CD4-positive, alpha-beta T cell treated with Interleukin-2 at 100 ng/mL for 4 hours (primary cell): ENCODE measurements at regions not wholly inside any gene's neighbourhood (a gene's known extent, or its start where the extent isn't known, plus 50 kb on each side); places are given as distances from the start of the nearest gene placed in this dataset.
"Not testable (repeated sequence)": the region's sequence is repeated elsewhere in the genome, so short reads cannot be mapped to it uniquely, and the experiment has no call there.

Source experiments
- DNase-seq: peaks from one replicate; pipeline ENCODE4 v3.0.0-alpha.2; 2020; ENCODE audit warnings: low spot score

DNA sequence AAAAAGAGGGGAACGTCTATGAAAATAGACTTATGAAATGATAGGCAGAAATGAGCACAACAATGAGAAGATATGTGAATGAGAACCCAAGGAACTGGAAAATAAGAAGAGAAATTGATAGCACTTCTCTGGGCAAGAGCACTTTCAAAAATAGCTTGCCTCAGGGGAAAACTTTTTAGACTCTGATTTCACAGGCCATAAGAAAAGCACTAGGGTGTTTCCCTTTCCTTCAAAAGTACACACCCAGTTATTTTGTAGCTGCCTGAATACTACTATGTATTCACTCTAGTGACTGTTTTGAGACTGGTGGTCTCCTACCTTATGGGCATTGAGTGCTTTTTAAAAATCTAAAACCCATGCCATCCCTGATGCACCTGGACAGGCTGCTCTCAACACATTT lies 172.3 kb upstream of the SOX6 start:
- DNase-seq = no peak

DNA sequence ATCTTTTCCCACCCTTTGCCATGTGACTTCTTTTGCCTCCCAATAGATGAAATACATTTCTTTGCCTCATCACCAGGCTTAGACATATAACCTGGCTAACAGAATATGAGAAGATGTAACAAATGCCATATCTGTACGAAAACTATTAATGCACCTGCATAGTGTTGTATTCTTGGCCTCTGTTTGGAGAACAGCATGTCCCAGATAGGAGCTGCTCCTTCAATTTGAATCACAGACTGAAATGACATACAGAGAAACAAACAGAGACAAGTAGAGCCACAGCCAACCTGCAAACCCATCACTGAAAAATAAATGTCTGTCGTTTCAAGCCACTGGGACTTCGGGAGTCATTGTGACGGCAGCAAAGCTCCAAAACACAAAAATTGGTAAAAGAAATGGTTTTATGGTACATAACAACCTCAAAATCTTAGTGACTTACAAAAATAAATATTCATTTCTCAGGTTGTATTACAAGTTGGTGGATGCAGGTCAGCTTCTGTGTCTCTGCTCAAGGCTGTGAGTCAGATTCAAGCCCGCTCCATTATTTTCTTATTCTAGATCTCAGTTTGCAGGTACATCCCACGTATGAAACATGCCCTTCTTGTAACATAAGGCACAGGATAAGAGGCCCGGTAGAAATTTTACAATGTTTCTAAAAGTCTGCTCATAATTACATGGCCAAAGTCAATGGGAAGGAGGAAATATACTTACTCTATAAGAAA lies 171.3 kb upstream of the SOX6 start:
- no peak for DNase-seq

DNA sequence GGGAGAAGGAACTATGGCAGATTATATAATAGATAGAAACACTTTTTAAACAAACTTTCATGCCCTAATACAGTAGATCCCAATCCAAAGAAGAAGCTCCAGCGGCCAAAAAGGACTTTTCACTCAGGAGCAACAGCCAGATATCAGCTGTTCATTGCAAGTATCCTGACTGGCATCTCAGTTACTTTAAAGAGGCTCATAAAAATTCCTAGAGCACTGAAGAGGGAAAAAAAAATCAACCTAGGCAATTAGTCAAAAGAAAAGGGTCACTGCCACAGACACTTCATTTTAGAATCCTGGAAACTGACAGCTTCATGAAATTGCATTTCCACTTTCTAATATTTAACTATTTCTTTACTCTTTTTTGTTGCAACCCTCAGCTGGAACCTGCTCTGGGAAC lies 170.6 kb upstream of the SOX6 start:
- no peak for DNase-seq

DNA sequence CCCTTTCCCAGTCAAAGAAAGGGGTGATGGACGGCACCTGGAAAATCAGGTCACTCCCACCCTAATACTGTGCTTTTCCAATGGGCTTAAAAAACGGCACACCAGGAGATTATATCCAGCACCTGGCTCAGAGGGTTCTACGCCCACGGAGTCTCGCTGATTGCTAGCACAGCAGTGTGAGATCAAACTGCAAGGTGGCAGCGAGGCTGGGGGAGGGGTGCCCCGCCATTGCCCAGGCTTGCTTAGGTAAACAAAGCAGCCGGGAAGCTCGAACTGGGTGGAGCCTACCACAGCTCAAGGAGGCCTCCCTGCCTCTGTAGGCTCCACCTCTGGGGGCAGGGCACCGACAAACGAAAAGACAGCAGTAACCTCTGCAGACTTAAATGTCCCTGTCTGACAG lies 164.4 kb upstream of the SOX6 start:
- DNase-seq = not testable (repeated sequence)

DNA sequence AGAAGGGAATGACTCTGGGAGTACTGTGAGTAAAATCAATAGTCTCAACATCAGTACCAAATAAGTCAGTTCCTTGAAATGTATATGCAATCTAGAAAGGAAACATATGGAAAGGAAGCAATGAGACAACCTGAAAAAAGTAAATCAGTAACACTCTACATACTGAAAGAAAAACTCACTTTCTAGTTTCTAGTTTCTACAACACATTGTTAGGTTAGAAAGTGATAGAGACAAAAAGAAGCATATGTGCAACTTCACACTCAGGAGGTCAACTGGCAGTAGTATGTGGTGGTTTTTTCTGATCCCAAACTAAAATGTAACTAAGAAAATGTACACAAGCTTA lies 156.5 kb upstream of the SOX6 start:
- DNase-seq = no peak

DNA sequence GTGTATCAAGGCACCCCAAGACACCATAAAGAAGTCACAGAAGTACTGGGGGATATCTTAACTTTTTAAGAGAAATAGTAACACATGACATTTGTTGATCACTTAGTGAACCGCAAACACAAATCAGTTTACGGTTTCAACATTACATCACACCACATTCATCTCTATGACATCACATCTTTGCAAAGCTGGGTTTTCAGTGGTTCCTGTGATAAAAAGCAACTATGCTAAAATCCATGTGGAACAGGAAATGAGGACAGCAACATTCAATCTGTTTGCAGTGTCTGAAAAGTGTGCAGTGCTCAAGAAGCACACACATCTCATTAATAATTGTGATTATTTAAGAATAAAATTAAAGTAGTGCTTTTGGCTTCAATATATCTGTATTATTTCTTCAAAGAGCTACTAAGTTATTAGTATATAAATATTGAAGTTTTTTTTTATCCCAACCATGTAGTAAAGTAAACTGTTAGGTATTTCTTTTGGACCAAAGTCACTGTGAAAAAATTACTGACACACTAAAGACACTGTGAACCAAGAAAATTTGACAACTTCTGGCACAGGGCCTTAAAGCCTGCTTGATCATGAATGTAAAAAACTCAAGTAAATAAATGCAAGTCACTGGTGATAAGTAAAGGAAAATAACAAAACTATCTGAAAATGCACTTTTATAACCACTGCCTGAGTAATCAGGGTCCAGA lies 156.0 kb upstream of the SOX6 start:
- DNase-seq = no peak

DNA sequence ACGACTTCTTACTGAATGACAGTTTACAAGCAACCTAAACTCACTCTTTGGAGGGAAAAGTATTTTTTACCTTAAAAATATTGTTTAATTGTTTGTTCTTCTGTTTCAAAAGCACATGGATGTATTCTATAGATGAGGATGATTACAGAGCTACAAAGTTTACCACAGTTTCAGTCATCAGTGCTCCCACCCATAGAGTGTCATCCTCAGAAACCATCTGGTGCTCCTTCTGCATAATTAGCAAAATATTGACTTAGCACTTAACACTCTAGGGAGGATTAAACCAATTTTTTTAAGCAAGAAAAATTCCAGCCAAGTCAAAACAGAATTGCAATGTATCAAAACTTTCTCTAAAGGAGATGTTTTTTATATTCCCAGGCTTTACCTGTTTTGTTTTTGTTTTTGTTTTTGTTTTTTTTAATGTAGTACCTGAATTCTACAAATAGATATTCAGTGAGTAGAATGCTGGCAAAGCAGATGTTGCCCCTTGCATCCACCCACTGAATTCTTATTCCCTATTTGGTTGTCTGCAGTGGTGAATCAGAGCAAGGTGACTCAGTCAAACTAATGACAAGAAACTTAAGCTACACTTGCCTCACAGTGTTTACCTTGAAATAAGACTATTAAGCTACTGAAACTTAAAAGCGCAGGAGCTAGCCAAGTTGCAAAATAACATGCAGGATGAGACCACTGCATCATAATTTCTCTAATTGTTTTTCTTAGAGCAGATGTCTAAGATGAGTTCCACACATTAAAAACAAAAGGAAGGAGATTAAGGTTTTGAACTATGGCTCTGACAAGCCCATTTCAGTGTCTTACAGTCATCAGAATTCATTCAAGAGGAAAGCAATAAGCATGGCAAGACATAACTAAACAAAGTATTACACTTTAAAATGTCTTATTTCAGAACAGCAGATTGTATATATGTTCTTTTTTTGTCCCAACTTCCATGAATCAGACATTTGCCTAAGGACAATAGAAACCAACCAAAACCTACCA lies 155.1 kb upstream of the SOX6 start:
- DNase-seq = no peak

DNA sequence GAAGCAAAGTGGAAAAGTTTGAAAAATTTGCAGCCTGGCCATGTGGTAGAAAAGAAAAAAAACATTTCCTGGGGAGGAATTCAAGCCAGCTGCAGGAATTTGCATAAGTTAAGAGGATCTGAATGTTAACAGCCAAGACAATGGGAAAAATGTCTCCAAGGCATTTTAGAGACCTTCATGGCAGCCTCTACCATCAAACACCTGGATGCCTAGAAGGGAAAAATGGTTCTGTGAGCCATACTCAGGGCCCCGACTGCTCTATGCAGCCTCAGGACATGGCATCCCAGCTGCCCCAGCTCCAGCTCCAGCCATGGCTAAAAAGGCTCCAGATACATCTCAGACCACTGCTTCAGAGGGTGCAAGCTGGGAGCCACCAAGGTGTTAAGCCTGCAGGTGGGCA lies 149.1 kb upstream of the SOX6 start:
- no peak for DNase-seq

DNA sequence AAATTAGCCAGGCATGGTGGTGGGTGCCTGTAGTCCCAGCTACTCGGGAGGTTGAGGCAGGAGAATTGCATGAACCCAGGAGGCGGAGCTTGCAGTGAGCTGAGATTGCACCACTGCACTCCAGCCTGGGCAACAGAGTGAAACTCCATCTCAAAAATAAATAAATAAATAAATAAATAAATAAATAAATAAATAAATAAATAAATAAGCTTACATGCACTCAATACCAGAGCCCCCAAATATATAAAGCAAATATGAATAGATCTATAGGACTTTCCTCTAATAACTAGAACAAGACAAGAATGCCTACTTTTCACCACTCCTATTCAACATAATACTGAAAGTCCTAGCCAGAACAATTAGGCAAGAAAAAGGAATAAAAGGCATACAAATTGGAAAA lies 147.5 kb upstream of the SOX6 start:
- DNase-seq = not testable (repeated sequence)

DNA sequence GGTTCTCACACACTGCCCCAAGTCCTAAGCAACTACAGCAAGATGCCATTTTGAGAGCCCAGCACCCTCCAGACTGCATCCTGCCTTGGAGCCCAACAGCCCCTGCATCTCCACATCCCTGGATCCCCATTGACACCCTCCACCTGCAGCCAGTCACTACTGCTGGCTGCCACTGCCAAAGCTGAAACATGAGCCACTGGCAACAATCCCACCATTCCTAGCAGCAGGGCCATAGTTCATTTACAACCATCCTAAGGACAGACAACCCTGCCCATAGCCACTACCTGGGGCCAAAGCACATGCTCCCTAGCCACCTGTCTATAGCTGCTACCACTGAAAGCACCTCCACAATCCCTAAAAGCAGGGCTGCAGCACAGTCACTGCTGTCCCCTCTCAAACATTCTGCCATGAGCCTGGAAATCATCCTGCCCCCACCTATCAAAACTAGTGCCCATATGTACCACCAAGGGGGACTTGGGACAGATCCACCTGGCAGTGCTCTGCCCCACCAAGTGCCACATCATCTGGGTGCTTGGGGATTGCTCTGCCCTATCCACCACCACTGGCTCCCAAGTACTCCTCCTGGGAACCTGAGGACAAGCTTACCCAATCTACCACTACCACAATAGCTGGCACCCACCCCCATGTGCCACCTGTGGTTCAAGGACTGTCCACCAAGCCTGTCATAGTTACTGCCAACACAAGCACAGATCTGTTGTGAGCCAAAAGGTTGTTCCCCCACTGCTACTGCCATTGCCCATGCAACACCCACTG lies 138.8 kb upstream of the SOX6 start:
- DNase-seq = no peak

DNA sequence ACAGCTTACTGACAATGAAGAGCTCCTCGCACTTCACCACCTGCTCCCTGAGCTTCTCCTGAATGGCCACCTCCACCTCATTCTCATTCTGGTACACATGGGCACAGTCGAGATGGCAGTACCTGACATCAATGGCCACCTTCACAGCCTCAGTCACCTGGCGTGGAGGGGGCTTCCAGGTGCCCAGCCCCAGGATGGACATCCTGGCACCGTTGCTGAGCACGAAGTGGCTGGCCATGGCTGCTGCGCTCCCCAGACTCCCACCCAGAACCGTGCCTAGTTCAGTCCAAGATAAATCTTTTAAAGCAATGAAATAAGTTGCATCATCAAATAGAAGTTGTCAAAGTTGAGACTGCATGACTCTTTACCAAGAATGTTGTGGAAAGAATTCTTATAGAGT lies 128.1 kb upstream of the SOX6 start:
- no peak for DNase-seq

DNA sequence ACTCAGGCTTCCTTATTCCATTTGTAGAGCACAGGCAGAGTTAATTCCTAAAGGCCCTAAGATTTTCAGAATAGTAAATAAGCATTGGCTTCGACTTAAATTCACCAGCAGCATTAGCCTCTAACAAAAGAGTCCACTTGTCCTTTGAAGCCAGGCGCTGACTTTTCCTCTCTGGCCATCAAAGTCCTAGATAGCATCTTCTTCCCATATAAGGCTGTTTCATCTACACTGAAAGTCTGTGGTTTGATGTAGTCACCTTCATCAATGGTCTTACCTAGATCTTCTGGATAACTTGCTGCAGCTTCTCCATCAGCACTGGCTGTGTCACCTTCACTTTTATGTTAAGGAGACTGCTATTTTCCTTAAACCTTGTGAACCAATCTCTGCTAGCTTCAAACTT lies 118.3 kb upstream of the SOX6 start:
- no peak for DNase-seq

DNA sequence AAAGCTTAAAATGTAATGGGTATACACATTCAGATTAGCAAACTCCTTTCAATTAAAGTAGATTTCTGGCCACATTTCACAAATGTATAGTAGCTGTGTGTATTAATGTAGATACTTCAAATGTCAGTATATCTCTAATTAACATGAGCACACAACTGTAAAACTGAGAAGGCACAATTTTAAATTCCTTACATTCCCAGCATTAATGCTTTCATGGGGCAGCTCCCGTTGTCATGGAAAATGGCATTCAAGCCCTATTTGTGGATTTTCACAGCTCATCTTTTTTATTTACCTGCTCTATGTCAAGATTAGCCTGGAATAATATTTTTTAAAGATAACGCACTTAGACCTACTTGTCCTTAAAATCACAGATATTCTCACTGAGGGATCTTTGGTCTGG lies 113.6 kb upstream of the SOX6 start:
- DNase-seq = no peak

DNA sequence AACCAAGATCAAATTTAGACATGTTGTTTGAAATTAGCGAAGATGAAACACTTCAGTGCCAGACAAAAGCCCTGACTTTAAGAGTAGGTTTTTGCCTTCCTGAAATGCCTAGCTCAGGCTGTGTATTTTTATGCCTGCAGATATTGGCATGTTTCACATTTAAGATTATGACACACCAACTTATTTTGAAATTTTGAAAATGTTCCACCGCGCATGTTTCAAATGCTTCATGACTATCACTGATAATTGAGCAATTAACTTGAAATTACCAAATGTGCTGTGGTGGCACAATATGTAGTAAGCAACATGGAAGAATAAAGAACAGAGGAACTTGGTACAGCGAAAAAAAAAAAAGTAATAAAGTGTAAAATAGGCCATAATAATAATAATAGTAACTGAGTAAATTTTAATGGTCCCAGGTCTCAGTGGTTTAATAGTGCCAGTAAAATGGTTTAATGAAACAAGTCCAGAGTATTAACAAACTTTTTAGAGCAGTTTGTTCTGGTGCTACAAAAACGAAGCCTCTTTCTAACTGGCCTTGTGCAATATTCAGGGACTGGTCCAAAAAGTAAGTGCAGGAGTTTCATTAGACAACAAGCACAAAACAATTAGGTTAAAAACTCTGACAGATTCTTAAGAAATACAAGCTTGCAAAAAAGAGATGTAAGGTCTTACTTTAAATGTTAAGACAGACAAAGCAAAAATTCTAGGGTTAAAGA lies 112.5 kb upstream of the SOX6 start:
- DNase-seq = no peak

DNA sequence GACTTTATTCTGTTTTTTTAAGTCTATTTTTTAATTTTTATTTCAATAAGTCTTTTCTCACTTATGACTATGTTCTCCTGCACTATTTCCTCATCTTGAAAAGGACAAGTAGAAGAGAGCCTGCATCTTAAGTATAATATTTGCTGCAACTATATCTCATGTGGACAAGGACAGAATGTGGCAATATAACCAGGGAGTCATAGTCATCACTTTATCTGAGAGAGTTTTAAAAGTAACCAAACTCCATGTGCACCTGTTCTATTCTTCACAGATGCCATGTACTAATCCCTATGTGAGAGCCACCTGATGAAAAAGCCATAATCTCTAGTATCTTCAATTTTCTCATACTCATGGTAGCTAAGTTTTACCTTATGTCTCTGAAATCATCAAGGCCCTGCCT lies 104.2 kb upstream of the SOX6 start:
- no peak for DNase-seq

DNA sequence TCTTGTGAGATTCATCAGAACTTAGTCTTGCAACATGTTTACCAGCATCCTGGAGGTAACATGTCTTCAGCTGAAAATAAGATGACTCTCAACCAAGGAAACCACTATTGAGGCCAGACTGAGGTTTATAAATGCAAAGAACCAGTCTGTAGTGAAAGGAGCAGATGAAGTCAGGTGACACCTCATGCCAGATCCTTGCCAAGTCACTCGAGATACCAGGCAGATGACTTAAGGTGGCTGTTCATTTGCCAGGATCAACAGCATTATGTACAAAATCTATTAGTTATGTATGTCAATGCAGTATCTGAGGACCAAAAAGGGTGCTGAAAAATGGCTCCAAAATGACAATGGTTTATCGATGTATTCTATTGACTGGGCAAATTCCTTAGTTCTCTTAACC lies 100.0 kb upstream of the SOX6 start:
- DNase-seq = no peak

DNA sequence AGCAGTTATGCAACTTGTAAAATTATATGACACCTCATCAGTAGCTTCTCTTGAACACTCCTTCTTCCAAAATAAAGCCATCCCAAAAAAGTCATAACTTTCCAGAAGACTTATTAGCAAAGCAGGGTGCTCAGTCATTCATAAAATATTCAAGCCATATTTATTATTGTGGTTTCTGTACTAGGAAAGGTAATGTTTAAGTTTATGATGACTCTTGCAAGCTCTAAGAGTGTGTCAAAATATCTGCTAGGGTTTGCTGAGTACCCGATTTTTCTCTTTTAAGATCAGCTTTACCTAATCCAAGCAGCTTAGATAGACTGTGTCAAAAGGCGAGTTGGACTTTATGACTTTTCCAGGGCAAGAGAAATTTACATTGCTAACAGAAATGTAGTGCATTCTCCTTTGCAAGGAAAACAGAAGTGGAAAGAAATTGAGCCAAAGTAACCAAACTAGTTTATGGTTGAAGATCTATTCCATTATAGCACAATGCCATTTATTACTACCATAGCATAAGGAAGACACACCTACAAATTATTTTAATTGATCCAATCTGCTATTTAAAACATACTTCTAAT lies 98.0 kb upstream of the SOX6 start:
- no peak for DNase-seq

DNA sequence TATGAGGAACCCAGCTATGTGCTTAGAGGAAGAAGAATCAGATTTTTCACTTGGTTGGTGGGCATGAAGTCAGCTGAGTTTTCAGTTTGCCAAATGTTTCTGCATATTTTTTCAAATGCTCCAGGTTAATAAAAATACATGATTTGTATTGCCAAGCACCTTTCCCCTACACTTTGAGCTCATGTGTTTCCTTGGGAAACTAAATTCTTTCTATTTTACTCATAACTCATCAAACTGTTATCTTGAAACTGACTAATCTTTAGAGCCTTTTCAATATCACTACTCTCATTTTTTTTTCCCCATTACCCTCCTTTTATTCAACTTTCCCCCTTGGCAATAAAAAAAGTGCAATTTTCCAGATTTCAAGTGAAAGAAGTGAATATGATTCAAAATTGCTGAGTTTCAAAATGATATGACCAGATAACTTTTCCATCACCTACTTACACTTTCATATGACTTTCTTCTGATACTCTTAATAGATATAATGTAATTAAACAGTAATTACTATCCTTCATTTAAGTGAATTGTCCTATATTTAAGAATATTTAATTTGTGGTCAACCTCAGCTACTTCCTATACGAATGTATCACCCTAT lies 91.9 kb upstream of the SOX6 start:
- DNase-seq = no peak

DNA sequence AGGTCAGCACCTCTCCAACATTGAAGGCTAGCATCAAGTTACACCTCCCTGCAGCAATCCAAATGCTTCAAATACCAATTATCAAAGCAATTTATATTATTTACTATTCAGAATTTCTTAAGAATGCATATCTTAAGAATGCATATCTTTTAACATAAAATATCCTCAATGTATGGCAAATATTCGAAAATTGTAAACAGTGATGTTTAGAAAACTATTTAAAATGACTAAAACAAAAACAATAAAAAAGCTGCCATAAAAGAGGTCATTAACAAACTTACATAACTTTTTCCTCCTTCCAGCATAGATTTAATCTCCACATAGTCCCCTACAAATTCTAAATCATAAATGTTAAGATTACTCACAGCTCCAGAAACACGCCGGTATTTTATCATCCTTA lies 85.1 kb upstream of the SOX6 start:
- DNase-seq = no peak

DNA sequence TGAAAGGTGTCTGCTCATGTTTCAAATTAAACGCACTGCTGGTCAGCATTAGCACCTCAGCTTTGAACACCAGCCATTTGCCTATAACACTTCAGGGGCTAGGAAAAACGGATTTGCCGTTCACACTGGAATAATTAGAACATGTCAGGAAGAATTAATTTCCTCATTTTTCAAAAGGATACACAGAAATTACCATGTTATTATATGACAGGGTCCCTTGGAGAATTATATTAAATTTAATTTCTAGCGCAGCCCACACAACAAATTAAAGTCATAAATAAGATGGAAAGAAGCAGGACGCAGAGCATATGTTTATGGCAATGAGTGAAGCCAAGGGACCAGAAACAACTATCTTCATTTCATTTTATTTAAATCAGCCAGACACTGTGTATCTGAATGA lies 83.8 kb upstream of the SOX6 start:
- DNase-seq = no peak

DNA sequence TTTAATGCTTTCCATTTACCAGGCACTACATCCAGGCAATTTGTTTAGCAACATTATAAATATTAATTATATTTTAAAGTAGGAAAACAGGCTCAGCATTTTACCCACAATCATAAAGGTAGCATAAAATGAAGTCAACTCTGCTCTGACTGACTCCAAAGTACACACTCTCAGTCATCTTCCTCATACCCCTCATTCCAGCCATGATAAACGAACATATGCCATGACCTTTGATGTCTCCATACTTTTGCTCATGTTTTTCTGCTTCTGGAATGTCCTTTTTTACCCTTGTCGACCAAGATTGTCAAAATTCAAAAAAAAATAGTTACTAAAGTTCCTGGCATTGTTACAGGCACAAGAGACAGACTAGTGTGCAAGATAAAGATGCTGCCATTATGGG lies 77.7 kb upstream of the SOX6 start:
- no peak for DNase-seq
